Smooth muscle cell (in vitro differentiated cells): ENCODE measurements at regions not wholly inside any gene's neighbourhood (a gene's known extent, or its start where the extent isn't known, plus 50 kb on each side); places are given as distances from the start of the nearest gene placed in this dataset. TPM values are rescaled to one million over a fixed set of nuclear protein-coding genes. Genes with fewer than 3 reads are reported as not detected.

ENCODE experiments used
- small RNA-seq: library from RNA; depleted of rRNA; stranded (forward); fragments of <200 nt; gene quantifications from one replicate; pipeline ENCODE3, GENCODE V24; 2014

Small RNA genes in the stretch of these regions (small RNA-seq; reads per million reads assigned to genes)
- gene MTCO3P27: not detected
- not detected for gene MTND4LP31
